Thyroid gland (tissue), 4 donors: ENCODE measurements at regions not wholly inside any gene's neighbourhood (a gene's known extent, or its start where the extent isn't known, plus 50 kb on each side); places are given as distances from the start of the nearest gene placed in this dataset.

Experiments
- DNase-seq, 2 donors: peaks; one replicate each; pipeline ENCODE4 v3.0.0-alpha.2; 2019
- H3K27ac ChIP-seq, 3 donors: fragments of 200-600 bp; sonication (generic); 1 replicate in 2 of 3; 2 replicates in 1 of 3; pipeline ENCODE4 v1.5.1; 2016 to 2019; ENCODE audit warnings: mild to moderate bottlenecking in 1 of 3, moderate library complexity in 1 of 3
- H3K27me3 ChIP-seq: fragments of 200-600 bp; sonication (generic); one replicate; pipeline ENCODE4 v1.5.1; 2019
- H3K36me3 ChIP-seq, 2 donors: fragments of 200-600 bp; sonication (generic); one replicate each; pipeline ENCODE4 v1.5.1; 2016 to 2019
- H3K4me1 ChIP-seq, 2 donors: fragments of 200-600 bp; sonication (generic); one replicate each; pipeline ENCODE4 v1.5.1; 2017 to 2019
- H3K4me3 ChIP-seq, 3 donors: fragments of 200-600 bp; sonication (generic); replicated peaks in 1 of 3; 1 replicate in 2 of 3; 2 replicates in 1 of 3; pipeline ENCODE4 v1.5.1; 2016; ENCODE audit warnings: mild to moderate bottlenecking in 1 of 3
- H3K9me3 ChIP-seq: fragments of 200-600 bp; sonication (generic); one replicate; pipeline ENCODE4 v1.5.1; 2017
- CTCF ChIP-seq, 6 experiments: fragments of 200-600 bp in 3 of 6; fragments of 450-650 bp in 3 of 6; sonication (generic) in 3 of 6; IDR thresholded peaks; one replicate each; pipeline ENCODE4 v1.5.1; 2016 to 2019; ENCODE audit warnings: antibody characterized with exemption in 6 of 6, mild to moderate bottlenecking in 2 of 6, inconsistent platforms in 1 of 6, moderate library complexity in 1 of 6
- POLR2A ChIP-seq, 2 donors: fragments of 450-650 bp; IDR thresholded peaks; one replicate each; pipeline ENCODE4 v1.6.1; 2017; ENCODE audit warnings: antibody characterized with exemption in 2 of 2, mild to moderate bottlenecking in 2 of 2, moderate library complexity in 1 of 2
- whole genome bisulfite sequencing, 2 donors: methylation state at CpG; one replicate each; pipeline ENCODE4 v1.1.5; 2017; 5-methylcytosine and 5-hydroxymethylcytosine counted together
- intact Hi-C: fragments of 100-400 bp; cut with DNase I; formaldehyde crosslinking; loops from one replicate; pipeline ENCODE4 v1.15.1; 2023

DNA sequence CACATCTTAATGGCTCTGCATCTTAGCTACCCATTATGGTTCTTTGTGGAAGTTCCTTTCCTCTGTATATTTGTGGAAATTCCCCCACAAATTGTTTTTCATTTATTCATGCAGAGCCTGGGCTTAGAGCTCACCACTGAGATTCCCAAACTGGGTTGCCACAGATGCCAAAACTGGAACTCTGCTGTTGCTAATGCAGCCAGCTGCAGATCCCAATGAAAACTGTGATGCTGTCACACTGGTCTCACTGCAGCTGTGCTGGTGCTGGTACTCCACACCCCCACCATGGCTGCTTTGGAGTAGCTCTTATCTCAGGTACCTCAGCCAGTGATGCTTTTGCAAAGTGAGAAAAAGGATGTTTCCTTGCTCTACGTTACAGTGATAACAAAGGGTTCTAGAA is 87.7 kb downstream of the DCK start:
- no peak for DNase-seq
- no peak overlapping the region for H3K27ac ChIP-seq
- no peak overlapping the region for H3K4me3 ChIP-seq
- intact Hi-C loops = no loop called here
- no peaks in the 10 kb centered on the region for H3K27me3 ChIP-seq
- no peaks in the 10 kb centered on the region for H3K4me1 ChIP-seq
- H3K9me3 ChIP-seq = no peaks in the 10 kb centered on the region
- TF ChIP-seq CTCF (IDR thresholded peaks at IDR 0.05) (no peak), POLR2A (IDR thresholded peaks at IDR 0.05) (no peak)
- WGBS, 2 donors = 57 to 69% methylated on average over 1 of the region's 1 CpG
- H3K36me3 ChIP-seq = no peaks in the 10 kb centered on the region

- 77 to 80% methylated on average over 1 of the region's 1 CpG for WGBS, 2 donors
- no peak for DNase-seq
- intact Hi-C loops = no loop called here
- Histone ChIP-seq H3K27ac (no peak overlapping the region), H3K4me1 (no peaks in the 10 kb centered on the region), H3K4me3 (no peak overlapping the region), H3K36me3 (no peaks in the 10 kb centered on the region), H3K9me3 (no peaks in the 10 kb centered on the region), H3K27me3 (no peaks in the 10 kb centered on the region)
- TF ChIP-seq CTCF (IDR thresholded peaks at IDR 0.05) (no peak), POLR2A (IDR thresholded peaks at IDR 0.05) (no peak)
Observed at GRCh38 chr4:71093745-71094144, 100.3 kb downstream of the DCK start.

- no peak for TF ChIP-seq CTCF (IDR thresholded peaks at IDR 0.05)
- no peak for TF ChIP-seq POLR2A (IDR thresholded peaks at IDR 0.05)
- no peaks in the 10 kb centered on the region for H3K4me1 ChIP-seq
- no peaks in the 10 kb centered on the region for H3K9me3 ChIP-seq
- H3K27me3 ChIP-seq = no peaks in the 10 kb centered on the region
- no peak overlapping the region for H3K4me3 ChIP-seq
- H3K27ac ChIP-seq = no peak overlapping the region
- H3K36me3 ChIP-seq = no peaks in the 10 kb centered on the region
- DNase-seq = no peak
- intact Hi-C loops = no loop called here
Observed at GRCh38 chr4:71094201-71094600, 100.8 kb downstream of the DCK start.

DNA sequence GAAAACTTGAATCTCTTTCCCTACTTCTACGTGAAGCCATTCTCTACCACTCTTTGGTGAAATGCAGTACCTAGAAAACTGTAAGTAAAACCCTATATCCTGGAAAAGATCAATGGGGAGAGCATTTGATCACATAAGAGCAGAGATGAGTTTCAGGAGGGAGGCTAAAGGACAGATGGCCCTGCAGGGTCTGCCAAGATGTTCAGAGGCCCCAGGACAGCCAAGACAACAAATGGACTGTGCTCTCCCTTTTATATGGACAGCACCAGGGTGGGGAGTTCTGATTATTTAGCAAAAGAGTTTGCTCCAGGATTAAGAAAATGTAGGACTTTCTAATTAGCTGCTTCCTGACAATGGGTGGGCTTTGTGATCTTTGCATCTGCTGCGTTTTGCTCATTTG is 101.7 kb downstream of the DCK start:
- Histone ChIP-seq H3K4me3 (no peak overlapping the region), H3K27me3 (no peaks in the 10 kb centered on the region), H3K9me3 (no peaks in the 10 kb centered on the region), H3K4me1 (no peaks in the 10 kb centered on the region), H3K36me3 (no peaks in the 10 kb centered on the region), H3K27ac (no peak overlapping the region)
- 95 to 96% methylated on average over 2 of the region's 2 CpGs for WGBS, 2 donors
- intact Hi-C loops = no loop called here
- no peak for DNase-seq
- TF ChIP-seq CTCF (IDR thresholded peaks at IDR 0.05) = no peak
- TF ChIP-seq POLR2A (IDR thresholded peaks at IDR 0.05) = no peak

DNA sequence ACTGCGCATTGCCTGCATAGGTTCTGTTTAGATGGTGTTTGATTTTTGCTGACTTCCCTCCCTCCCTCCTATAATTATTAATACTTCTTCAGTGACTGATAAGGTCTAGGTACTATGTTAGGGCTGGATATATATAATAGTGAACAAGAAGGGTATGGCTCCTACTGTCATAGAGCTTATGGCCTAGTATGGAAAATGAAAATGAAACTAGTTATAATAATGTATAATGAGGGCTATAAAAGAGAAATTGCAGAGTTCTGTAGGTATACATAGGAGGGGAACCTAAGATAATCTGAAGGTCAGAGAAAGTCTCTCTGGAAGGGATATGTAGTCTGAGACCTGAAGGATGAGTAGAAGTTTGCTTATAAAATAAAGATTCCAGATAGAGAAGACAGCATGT is 102.1 kb downstream of the DCK start:
- intact Hi-C loops = no loop called here
- 96 to 100% methylated on average over 1 of the region's 1 CpG for WGBS, 2 donors
- Histone ChIP-seq H3K27me3 (no peaks in the 10 kb centered on the region), H3K4me3 (no peak overlapping the region), H3K36me3 (no peaks in the 10 kb centered on the region), H3K27ac (no peak overlapping the region), H3K9me3 (no peaks in the 10 kb centered on the region), H3K4me1 (no peaks in the 10 kb centered on the region)
- TF ChIP-seq POLR2A (IDR thresholded peaks at IDR 0.05) (no peak), CTCF (IDR thresholded peaks at IDR 0.05) (no peak)
- no peak for DNase-seq
